RPMI7951 (cell line): ENCODE measurements at regions not wholly inside any gene's neighbourhood (a gene's known extent, or its start where the extent isn't known, plus 50 kb on each side); places are given as distances from the start of the nearest gene placed in this dataset.
"Not testable (repeated sequence)": the region's sequence is repeated elsewhere in the genome, so short reads cannot be mapped to it uniquely, and the experiment has no call there.

Experiments
- DNase-seq: peaks from one replicate; pipeline ENCODE4 v3.0.0-alpha.2; 2012; ENCODE audit warnings: low read depth

- not testable (repeated sequence) for DNase-seq
Measured at GRCh38 chr22:23460517-23461031, 119.5 kb downstream of the IGLL1 start.

GRCh38 chr22:23459645-23460516 is 120.2 kb downstream of the IGLL1 start:
- DNase-seq, result not testable (repeated sequence)

GRCh38 chr22:23458663-23459541 is 121.2 kb downstream of the IGLL1 start:
- DNase-seq, result no peak

- DNase-seq, result no peak
Measured at GRCh38 chr22:23457380-23457985, 122.6 kb downstream of the IGLL1 start.

- DNase-seq, result not testable (repeated sequence)
Measured at GRCh38 chr22:23456666-23457379, 123.3 kb downstream of the IGLL1 start.

- DNase-seq, result not testable (repeated sequence)
Measured at GRCh38 chr22:23454345-23454744, 125.7 kb downstream of the IGLL1 start.

- DNase-seq, result no peak
Measured at GRCh38 chr22:23453277-23453676, 126.8 kb downstream of the IGLL1 start.

- no peak for DNase-seq
Measured at GRCh38 chr22:23452231-23453010, 127.7 kb downstream of the IGLL1 start.

GRCh38 chr22:23451452-23452230 is 128.4 kb downstream of the IGLL1 start:
- DNase-seq, result not testable (repeated sequence)

GRCh38 chr22:23450821-23451220 is 129.3 kb downstream of the IGLL1 start:
- not testable (repeated sequence) for DNase-seq

GRCh38 chr22:23450434-23450795 is 129.7 kb downstream of the IGLL1 start:
- DNase-seq, result no peak

- DNase-seq, result not testable (repeated sequence)
Measured at GRCh38 chr22:23449748-23450433, 130.2 kb downstream of the IGLL1 start.

GRCh38 chr22:23448499-23449288 is 131.4 kb downstream of the IGLL1 start:
- DNase-seq, result not testable (repeated sequence)

GRCh38 chr22:23446796-23447350 is 133.2 kb downstream of the IGLL1 start:
- no peak for DNase-seq

GRCh38 chr22:23446194-23446593 is 133.9 kb downstream of the IGLL1 start:
- not testable (repeated sequence) for DNase-seq

- DNase-seq, result not testable (repeated sequence)
Measured at GRCh38 chr22:23443905-23444304, 136.2 kb downstream of the IGLL1 start.

- DNase-seq, result not testable (repeated sequence)
Measured at GRCh38 chr22:23439581-23439980, 140.5 kb downstream of the IGLL1 start.

GRCh38 chr22:23438216-23438615 is 141.9 kb downstream of the IGLL1 start:
- no peak for DNase-seq
